HCT116 (cell line): ENCODE measurements at regions not wholly inside any gene's neighbourhood (a gene's known extent, or its start where the extent isn't known, plus 50 kb on each side); places are given as distances from the start of the nearest gene placed in this dataset.

ENCODE experiments used
- ATAC-seq: fragments of 200-7000 bp; cut with Tn5 transposase; 2 replicates; pipeline ENCODE4 v1.9.1; 2020; ENCODE audit warnings: mild to moderate bottlenecking, moderate library complexity
- BruUV-seq: library from RNA; stranded (reverse); fragments of 400-500 nt; replicated peaks from 2 replicates; lab custom pipeline; 2021; lab: Mats Ljungman, UMichigan
- CTCF ChIA-PET: fragments of 300-600 bp; sonication (Branson Sonifier 250); formaldehyde crosslinking; loops from one replicate; lab custom pipeline; 2021; ENCODE audit warnings: antibody characterized with exemption; lab: Charles Lee
- POLR2A ChIA-PET: fragments of 300-600, 350-600 bp; sonication (Branson Sonifier 250); formaldehyde crosslinking; loops from one replicate; lab custom pipeline; 2021; ENCODE audit warnings: antibody characterized with exemption; lab: Charles Lee
- RAD21 ChIA-PET, 2 experiments: fragments of 300-600 bp; sonication (Branson Sonifier 250); formaldehyde crosslinking; loops; one replicate each; lab custom pipeline; 2023; ENCODE audit warnings: low total read pairs in 2 of 2; ENCODE audit not compliant: uncharacterized antibody in 2 of 2, unreplicated experiment in 2 of 2, low non-redundant PET in 1 of 2; lab: Charles Lee
- DNase-seq: peaks from one replicate; pipeline ENCODE4 v3.0.0-alpha.2; 2010; ENCODE audit warnings: low read depth, low spot score
- H2AFZ ChIP-seq: fragments of 200-600 bp; shearing (Covaris generic), sonication (generic); 2 replicates; pipeline ENCODE4 v1.6.1; 2017; ENCODE audit warnings: low read depth, mixed run types, mixed read lengths, antibody characterized with exemption, low read length; ENCODE audit not compliant: poor library complexity, severe bottlenecking
- H3K27ac ChIP-seq: 2 replicates; pipeline ENCODE4 v1.5.1; 2012; ENCODE audit warnings: low read depth, low read length
- H3K27me3 ChIP-seq: fragments of 200-600 bp; sonication (generic); 2 replicates; pipeline ENCODE4 v1.6.1; 2016; ENCODE audit warnings: mixed run types, low read length, mixed read lengths; ENCODE audit not compliant: insufficient read depth
- H3K36me3 ChIP-seq, 2 experiments: fragments of 200-500 bp in 1 of 2; fragments of 200-600 bp in 1 of 2; sonication (Bioruptor generic) in 1 of 2; sonication (generic) in 1 of 2; 2 replicates each; pipeline versions ENCODE4 v1.5.1 to v1.6.1; 2014 to 2016; ENCODE audit warnings: low read length in 2 of 2, inconsistent platforms in 1 of 2, mixed read lengths in 1 of 2, mixed run types in 1 of 2; ENCODE audit not compliant: insufficient read depth in 2 of 2, control insufficient read depth in 1 of 2
- H3K4me1 ChIP-seq, 2 experiments: fragments of 200-600 bp in 1 of 2; sonication (generic) in 1 of 2; 2 replicates each; pipeline versions ENCODE4 v1.5.1 to v1.6.1; 2012 to 2017; ENCODE audit warnings: low read length in 2 of 2, inconsistent platforms in 1 of 2, mild to moderate bottlenecking in 1 of 2, mixed read lengths in 1 of 2, mixed run types in 1 of 2, moderate library complexity in 1 of 2; ENCODE audit not compliant: insufficient read depth in 2 of 2, control insufficient read depth in 1 of 2
- H3K4me2 ChIP-seq: fragments of 200-600 bp; sonication (generic); 2 replicates; pipeline ENCODE4 v1.6.1; 2017; ENCODE audit warnings: mixed run types, low read length, mixed read lengths
- H3K4me3 ChIP-seq, 2 experiments: fragments of 200-600 bp in 1 of 2; sonication (generic) in 1 of 2; replicated peaks in 1 of 2; 2 replicates each; pipeline ENCODE4 v1.5.1; 2011 to 2016; ENCODE audit warnings: low read length in 2 of 2, control low read depth in 1 of 2, low read depth in 1 of 2, mild to moderate bottlenecking in 1 of 2, mixed read lengths in 1 of 2, mixed run types in 1 of 2
- H3K79me2 ChIP-seq: fragments of 200-600 bp; sonication (generic); 2 replicates; pipeline ENCODE4 v1.6.1; 2017; ENCODE audit warnings: mild to moderate bottlenecking, mixed run types, low read length, moderate library complexity, mixed read lengths; ENCODE audit not compliant: insufficient read depth
- H3K9ac ChIP-seq: fragments of 200-600 bp; sonication (generic); 2 replicates; pipeline ENCODE4 v1.6.1; 2016; ENCODE audit warnings: low read length, mixed read lengths
- H3K9me2 ChIP-seq: fragments of 200-600 bp; sonication (generic), shearing (Covaris generic); 2 replicates; pipeline ENCODE4 v1.6.1; 2017; ENCODE audit warnings: mixed run types, mild to moderate bottlenecking, moderate library complexity; ENCODE audit not compliant: insufficient read depth
- H3K9me3 ChIP-seq, 2 experiments: fragments of 200-500 bp in 1 of 2; fragments of 200-600 bp in 1 of 2; sonication (Bioruptor generic) in 1 of 2; sonication (generic) in 1 of 2; 2 replicates each; pipeline ENCODE4 v1.6.1; 2014 to 2017; ENCODE audit warnings: low read length in 2 of 2, mixed read lengths in 2 of 2, inconsistent platforms in 1 of 2, low read depth in 1 of 2, mild to moderate bottlenecking in 1 of 2, mixed run types in 1 of 2, moderate library complexity in 1 of 2; ENCODE audit not compliant: control insufficient read depth in 1 of 2, insufficient read depth in 1 of 2
- H4K20me1 ChIP-seq: fragments of 200-600 bp; sonication (generic), shearing (Covaris generic); 2 replicates; pipeline ENCODE4 v1.6.1; 2017; ENCODE audit warnings: mixed run types, mild to moderate bottlenecking, moderate library complexity; ENCODE audit not compliant: insufficient read depth
- CBX3 ChIP-seq: IDR thresholded peaks from 2 replicates; pipeline ENCODE4 v1.6.1; 2012; ENCODE audit warnings: low read depth
- CEBPB ChIP-seq: IDR thresholded peaks from 2 replicates; pipeline ENCODE4 v1.6.1; 2012; ENCODE audit warnings: low read depth
- EZH2 ChIP-seq: fragments of 200-600 bp; sonication (generic); IDR thresholded peaks from 2 replicates; pipeline ENCODE4 v1.6.1; 2017; ENCODE audit warnings: antibody characterized with exemption, mixed run types
- EZH2phosphoT487 ChIP-seq: fragments of 200-600 bp; IDR thresholded peaks from 2 replicates; pipeline ENCODE4 v1.6.1; 2018; ENCODE audit warnings: antibody characterized with exemption, borderline replicate concordance
- FOSL1 ChIP-seq: IDR thresholded peaks from 2 replicates; pipeline ENCODE4 v1.6.1; 2012; ENCODE audit warnings: low read depth
- POLR2AphosphoS5 ChIP-seq: IDR thresholded peaks from 2 replicates; pipeline ENCODE4 v1.6.1; 2011; ENCODE audit warnings: mild to moderate bottlenecking, low read depth, low read length, moderate library complexity
- SP1 ChIP-seq: IDR thresholded peaks from 2 replicates; pipeline ENCODE4 v1.6.1; 2012; ENCODE audit warnings: low read depth
- intact Hi-C: fragments of 100-400 bp; cut with micrococcal nuclease; formaldehyde crosslinking; loops from 2 replicates; pipeline ENCODE4 v1.10.0; 2022
- TF ChIP-seq, protein P1 (sequence below): IDR thresholded peaks from 2 replicates; pipeline ENCODE4 v1.6.1; 2012
- TF ChIP-seq, protein P2 (sequence below): IDR thresholded peaks from 2 replicates; pipeline ENCODE4 v1.6.1; 2011; ENCODE audit warnings: mild to moderate bottlenecking, low read length, moderate library complexity; ENCODE audit not compliant: insufficient replicate concordance; ENCODE audit errors: extremely low read depth
- TF ChIP-seq, protein P3 (sequence below): IDR thresholded peaks from 2 replicates; pipeline ENCODE4 v1.6.1; 2012; ENCODE audit warnings: low read depth
- TF ChIP-seq, protein P4 (sequence below): IDR thresholded peaks from 2 replicates; pipeline ENCODE4 v1.6.1; 2012

DNA sequence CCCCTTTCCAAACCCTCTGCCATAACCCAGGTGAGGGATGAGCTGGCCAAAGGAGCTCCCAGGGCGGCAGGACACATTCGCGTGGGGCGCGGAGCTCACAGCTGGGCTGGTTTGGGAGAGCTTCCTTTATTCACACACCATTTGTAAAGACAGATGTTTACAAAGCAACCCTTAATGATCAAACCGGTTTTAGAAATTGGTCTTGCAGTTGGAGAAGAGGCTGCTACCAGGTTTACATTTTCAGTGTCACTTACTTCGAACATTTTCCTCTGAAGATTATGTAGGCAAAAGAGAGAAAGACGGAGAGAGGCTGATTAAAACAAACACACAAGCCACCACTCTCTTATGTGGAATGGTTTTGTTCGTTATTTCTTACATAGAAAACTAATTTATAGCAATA lies 648.7 kb downstream of the IRX1 start:
- no peak overlapping the region for H3K4me2 ChIP-seq
- BruUV-seq, result no TSS peak
- no peak for ATAC-seq
- H3K36me3 ChIP-seq, result no peaks in the 10 kb centered on the region
- H2AFZ ChIP-seq, result no peak overlapping the region
- intact Hi-C loops, result no loop called here
- H4K20me1 ChIP-seq, result no peaks in the 10 kb centered on the region
- no peak for TF ChIP-seq CEBPB
- TF ChIP-seq, protein P1, sequence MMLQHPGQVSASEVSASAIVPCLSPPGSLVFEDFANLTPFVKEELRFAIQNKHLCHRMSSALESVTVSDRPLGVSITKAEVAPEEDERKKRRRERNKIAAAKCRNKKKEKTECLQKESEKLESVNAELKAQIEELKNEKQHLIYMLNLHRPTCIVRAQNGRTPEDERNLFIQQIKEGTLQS, result no peak
- no peak for TF ChIP-seq FOSL1
- no peak for TF ChIP-seq SP1
- TF ChIP-seq POLR2AphosphoS5, result no peak
- TF ChIP-seq EZH2, result no peak
- TF ChIP-seq, protein P2, sequence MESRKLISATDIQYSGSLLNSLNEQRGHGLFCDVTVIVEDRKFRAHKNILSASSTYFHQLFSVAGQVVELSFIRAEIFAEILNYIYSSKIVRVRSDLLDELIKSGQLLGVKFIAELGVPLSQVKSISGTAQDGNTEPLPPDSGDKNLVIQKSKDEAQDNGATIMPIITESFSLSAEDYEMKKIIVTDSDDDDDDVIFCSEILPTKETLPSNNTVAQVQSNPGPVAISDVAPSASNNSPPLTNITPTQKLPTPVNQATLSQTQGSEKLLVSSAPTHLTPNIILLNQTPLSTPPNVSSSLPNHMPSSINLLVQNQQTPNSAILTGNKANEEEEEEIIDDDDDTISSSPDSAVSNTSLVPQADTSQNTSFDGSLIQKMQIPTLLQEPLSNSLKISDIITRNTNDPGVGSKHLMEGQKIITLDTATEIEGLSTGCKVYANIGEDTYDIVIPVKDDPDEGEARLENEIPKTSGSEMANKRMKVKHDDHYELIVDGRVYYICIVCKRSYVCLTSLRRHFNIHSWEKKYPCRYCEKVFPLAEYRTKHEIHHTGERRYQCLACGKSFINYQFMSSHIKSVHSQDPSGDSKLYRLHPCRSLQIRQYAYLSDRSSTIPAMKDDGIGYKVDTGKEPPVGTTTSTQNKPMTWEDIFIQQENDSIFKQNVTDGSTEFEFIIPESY, result no peak
- no peak for TF ChIP-seq CBX3
- TF ChIP-seq, protein P3, sequence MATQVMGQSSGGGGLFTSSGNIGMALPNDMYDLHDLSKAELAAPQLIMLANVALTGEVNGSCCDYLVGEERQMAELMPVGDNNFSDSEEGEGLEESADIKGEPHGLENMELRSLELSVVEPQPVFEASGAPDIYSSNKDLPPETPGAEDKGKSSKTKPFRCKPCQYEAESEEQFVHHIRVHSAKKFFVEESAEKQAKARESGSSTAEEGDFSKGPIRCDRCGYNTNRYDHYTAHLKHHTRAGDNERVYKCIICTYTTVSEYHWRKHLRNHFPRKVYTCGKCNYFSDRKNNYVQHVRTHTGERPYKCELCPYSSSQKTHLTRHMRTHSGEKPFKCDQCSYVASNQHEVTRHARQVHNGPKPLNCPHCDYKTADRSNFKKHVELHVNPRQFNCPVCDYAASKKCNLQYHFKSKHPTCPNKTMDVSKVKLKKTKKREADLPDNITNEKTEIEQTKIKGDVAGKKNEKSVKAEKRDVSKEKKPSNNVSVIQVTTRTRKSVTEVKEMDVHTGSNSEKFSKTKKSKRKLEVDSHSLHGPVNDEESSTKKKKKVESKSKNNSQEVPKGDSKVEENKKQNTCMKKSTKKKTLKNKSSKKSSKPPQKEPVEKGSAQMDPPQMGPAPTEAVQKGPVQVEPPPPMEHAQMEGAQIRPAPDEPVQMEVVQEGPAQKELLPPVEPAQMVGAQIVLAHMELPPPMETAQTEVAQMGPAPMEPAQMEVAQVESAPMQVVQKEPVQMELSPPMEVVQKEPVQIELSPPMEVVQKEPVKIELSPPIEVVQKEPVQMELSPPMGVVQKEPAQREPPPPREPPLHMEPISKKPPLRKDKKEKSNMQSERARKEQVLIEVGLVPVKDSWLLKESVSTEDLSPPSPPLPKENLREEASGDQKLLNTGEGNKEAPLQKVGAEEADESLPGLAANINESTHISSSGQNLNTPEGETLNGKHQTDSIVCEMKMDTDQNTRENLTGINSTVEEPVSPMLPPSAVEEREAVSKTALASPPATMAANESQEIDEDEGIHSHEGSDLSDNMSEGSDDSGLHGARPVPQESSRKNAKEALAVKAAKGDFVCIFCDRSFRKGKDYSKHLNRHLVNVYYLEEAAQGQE, result no peak
- no peak for TF ChIP-seq EZH2phosphoT487
- TF ChIP-seq, protein P4, sequence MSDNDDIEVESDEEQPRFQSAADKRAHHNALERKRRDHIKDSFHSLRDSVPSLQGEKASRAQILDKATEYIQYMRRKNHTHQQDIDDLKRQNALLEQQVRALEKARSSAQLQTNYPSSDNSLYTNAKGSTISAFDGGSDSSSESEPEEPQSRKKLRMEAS, result no peak
- no peaks in the 10 kb centered on the region for H3K4me1 ChIP-seq
- H3K27ac ChIP-seq, result no peak overlapping the region
- H3K9me3 ChIP-seq, result peaks cover 3 to 14% of the 10 kb centered on the region in 2 experiments; a peak in 2 of 4 replicates
- POLR2A ChIA-PET, result no interaction called here
- DNase-seq, result no peak
- H3K4me3 ChIP-seq, result no peak overlapping the region
- no peaks in the 10 kb centered on the region for H3K27me3 ChIP-seq
- H3K9me2 ChIP-seq, result no peaks in the 10 kb centered on the region
- H3K9ac ChIP-seq, result no peak overlapping the region
- CTCF ChIA-PET, result no interaction called here
- no peaks in the 10 kb centered on the region for H3K79me2 ChIP-seq
- RAD21 ChIA-PET, result no interaction called here
